HG03066 (cell line): ENCODE measurements at regions not wholly inside any gene's neighbourhood (a gene's known extent, or its start where the extent isn't known, plus 50 kb on each side); places are given as distances from the start of the nearest gene placed in this dataset.
"Not testable (repeated sequence)": the region's sequence is repeated elsewhere in the genome, so short reads cannot be mapped to it uniquely, and the experiment has no call there.

Experiments used
- ATAC-seq: cut with Tn5 transposase; IDR thresholded peaks from one replicate; pipeline ENCODE4 v1.9.1; 2021; ENCODE audit warnings: low read depth; ENCODE audit not compliant: unreplicated experiment

GRCh38 chr9:87041553-87042235 lies 94.4 kb upstream of the GAS1 start:
- not testable (repeated sequence) for ATAC-seq

DNA sequence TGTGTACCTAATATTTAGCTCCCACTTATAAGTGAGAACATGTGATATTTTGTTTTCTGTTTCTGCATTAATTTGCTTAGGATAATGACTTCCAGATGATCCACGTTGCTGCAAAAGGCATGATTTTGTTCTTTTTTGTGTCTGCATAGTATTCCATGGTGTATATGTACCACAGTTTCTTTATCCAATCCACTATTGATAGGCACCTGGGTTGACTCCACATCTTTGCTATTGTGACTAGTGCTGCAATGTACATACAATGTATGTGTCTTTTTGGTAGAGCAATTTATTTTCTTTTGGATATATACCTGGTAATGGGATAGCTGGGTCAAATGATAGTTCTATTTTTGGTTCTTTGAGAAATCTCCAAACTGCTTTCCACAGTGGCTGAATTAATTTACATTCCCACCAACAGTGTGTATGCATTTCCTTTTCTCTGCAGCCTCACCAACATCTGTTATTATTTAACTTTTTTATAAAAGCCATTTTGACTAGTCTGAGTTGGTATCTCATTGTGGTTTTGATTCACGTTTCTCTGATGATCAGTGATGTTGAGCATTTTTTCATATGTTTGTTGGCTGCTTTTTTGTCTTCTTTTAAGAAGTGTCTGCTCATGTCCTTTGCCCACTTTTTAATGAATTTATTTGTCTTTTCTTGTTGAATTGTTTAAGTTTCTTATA lies 102.8 kb upstream of the GAS1 start:
- not testable (repeated sequence) for ATAC-seq

- no peak for ATAC-seq
Measured at GRCh38 chr9:87054999-87055686, 107.8 kb upstream of the GAS1 start.

- no peak for ATAC-seq
Measured at GRCh38 chr9:87059772-87060171, 112.5 kb upstream of the GAS1 start.

GRCh38 chr9:87062746-87063145 lies 115.4 kb upstream of the GAS1 start:
- ATAC-seq = no peak

GRCh38 chr9:87063246-87063645 lies 115.9 kb upstream of the GAS1 start:
- ATAC-seq = no peak

DNA sequence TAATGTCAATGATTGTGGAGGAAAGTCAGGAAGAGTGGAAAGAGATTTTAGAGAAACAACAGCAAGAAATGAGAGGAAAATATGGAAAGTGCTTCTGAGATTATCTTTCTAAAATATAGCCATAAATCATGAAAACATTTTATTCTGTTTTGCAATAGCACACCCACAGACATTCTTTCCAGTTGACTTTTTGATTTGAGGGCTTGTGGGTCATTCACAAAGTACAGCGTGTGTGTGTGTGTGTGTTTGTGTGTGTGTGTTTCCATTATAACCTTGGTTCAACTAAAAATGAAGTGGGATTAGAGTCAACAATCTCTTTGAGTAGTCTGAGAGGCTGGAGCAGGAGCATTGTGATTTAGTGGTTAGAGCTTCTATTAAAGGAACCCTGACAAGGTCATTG lies 116.6 kb upstream of the GAS1 start:
- ATAC-seq = no peak

DNA sequence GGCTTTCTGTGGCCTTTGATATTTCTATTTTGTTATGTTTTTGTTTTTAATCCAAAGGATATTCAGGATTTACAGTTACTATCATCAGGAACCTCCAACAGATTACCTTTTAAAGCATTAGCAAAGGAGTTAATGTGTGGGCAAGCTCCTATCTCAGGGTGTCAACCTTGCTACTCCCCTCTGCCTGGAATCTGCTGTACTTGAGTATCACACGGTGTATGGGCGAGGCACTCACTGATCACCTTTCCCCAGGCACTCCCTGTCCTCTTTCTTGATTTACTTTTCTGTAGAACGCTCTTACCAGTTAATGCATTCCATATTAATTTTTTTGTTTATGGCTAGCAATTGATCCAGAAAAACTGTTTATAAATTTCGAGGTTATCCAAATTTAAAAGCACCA lies 117.0 kb upstream of the GAS1 start:
- no peak for ATAC-seq

GRCh38 chr9:87065981-87066380 lies 118.7 kb upstream of the GAS1 start:
- no peak for ATAC-seq

- no peak for ATAC-seq
Measured at GRCh38 chr9:87067426-87067825, 120.1 kb upstream of the GAS1 start.

- no peak for ATAC-seq
Measured at GRCh38 chr9:87068177-87068840, 121.0 kb upstream of the GAS1 start.

DNA sequence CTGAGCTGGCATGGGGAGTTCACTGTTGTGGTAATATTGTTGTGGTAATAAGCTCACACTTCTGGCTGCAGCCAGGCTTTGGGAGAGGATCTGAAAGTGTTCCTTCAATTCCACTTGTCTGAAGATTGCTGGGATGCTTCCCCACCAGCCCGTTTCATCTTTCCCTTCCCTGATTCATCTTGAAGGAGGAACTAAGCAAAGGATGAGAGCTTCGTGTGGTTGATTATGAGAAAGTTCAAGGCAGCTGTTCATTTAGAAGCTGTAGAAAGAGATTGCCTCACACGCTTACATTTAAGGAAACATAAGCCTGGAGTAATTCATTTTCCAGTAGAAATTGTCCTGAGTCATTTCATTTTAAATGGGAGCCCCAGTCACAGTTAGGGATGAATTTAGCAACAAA lies 122.4 kb upstream of the GAS1 start:
- no peak for ATAC-seq

GRCh38 chr9:87070336-87070735 lies 123.0 kb upstream of the GAS1 start:
- no peak for ATAC-seq

DNA sequence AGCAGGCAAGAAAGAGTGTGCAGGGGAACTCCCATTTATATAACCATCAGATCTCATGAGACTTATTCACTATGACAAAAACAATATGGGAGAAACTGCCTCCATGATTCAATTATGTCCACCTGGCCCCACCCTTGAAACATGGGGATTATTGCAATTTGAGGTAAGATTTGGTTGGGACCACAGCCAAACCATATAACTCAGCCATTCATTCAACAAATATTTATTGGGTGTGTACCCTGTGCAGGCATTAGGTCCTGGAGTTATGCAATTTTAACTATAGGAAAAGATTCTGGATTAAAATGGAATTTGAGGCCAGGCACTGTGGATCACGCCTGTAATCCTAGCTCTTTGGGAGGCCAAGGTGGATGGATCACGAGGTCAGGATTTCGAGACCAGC lies 124.2 kb upstream of the GAS1 start:
- ATAC-seq = no peak

GRCh38 chr9:87073692-87074091 lies 126.4 kb upstream of the GAS1 start:
- ATAC-seq = no peak

- ATAC-seq = no peak
Measured at GRCh38 chr9:87075537-87075936, 128.2 kb upstream of the GAS1 start.

DNA sequence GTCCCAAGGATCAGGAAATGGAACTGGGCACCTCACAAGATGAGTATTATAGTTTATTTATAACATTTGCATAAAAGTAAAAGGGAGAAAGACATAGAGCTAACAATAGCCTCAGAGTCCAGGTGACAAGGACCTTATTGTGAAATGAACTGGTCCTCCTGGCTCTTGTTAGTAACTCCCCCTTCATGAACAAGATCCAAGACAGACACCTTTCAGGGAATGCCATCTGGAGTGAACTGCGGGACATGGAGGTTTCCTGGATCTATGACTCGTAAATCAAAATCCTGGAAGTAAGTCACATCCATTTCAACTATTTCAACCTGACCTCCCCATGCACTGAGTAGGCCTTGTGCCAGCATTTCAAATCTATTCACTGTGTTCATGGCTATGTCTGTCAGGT lies 129.5 kb upstream of the GAS1 start:
- no peak for ATAC-seq

DNA sequence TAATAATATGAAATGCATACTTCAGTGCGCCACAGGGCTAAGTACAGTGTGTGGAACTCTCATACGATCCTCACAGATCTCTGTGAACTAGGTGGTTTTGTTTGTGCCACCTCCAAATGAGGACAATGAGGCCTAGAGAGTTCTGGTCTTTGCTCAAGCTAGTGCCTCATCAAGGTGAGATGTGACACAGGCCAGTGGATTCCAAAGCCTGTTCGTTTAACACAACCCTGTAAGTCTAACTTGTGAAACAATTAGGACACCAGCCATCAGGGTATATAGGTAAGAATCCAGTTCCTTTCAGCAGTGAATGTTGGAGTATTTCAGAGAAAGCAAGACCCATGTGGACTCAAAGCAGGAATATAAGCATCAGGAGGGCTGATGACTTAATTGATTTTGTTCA lies 130.7 kb upstream of the GAS1 start:
- no peak for ATAC-seq

GRCh38 chr9:87080512-87081264 lies 133.4 kb upstream of the GAS1 start:
- ATAC-seq = no peak

- ATAC-seq = no peak
Measured at GRCh38 chr9:87081503-87081902, 134.2 kb upstream of the GAS1 start.

DNA sequence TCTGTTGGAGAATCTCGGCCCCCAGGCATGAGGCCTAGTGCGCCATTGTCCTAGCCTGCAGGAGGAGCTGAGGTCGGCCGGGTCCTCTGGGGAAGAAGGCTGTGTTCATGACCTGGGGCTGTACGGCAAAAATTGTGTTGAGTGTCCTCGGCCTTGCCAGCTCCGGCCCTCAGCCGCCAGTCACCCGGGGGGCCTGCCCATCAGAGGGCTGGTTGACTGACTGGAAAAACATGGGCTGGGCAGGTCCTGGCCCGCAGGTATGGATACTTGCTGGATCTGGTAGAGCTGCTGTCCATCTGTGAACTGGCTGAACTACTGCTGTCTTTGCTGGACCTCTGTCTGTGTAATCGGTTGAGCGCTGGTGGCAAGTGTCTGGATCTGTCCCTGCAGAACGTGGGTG lies 136.7 kb upstream of the GAS1 start:
- no peak for ATAC-seq
